ENCODE measurements at regions not wholly inside any gene's neighbourhood (a gene's known extent, or its start where the extent isn't known, plus 50 kb on each side); places are given as distances from the start of the nearest gene placed in this dataset.

- TF ChIP-seq CTCF (IDR thresholded peaks at IDR 0.05): no peak
- ATAC-seq (no peak), DNase-seq (no peak)
- no peaks in the 10 kb centered on the region for H3K4me1 Mint-ChIP-seq
- H3K4me3 ChIP-seq (ENCODE audit: low read length): no peak overlapping the region
- peaks cover 16 to 20% of the 10 kb centered on the region in 2 donors for H3K27me3 Mint-ChIP-seq (ENCODE audit: low read depth in 2 of 2)
- H3K4me1 ChIP-seq (ENCODE audit: control insufficient read depth, insufficient read depth, low read length): no peaks in the 10 kb centered on the region
- no peaks in the 10 kb centered on the region for H3K36me3 Mint-ChIP-seq
- H3K27ac ChIP-seq (ENCODE audit: low read length): no peak overlapping the region
- no peak overlapping the region for H3K27ac Mint-ChIP-seq
- no peaks in the 10 kb centered on the region for H3K9me3 Mint-ChIP-seq
- intact Hi-C loops (cut with micrococcal nuclease): no loop called here
- H3K36me3 ChIP-seq (ENCODE audit: control insufficient read depth, insufficient read depth, low read length): no peaks in the 10 kb centered on the region
- no peaks in the 10 kb centered on the region for H3K27me3 ChIP-seq (ENCODE audit: control insufficient read depth, insufficient read depth, low read length)
- H3K4me3 Mint-ChIP-seq: no peak overlapping the region
- H3K9me3 ChIP-seq (ENCODE audit: control insufficient read depth, insufficient read depth, low read length): no peaks in the 10 kb centered on the region
Observed at GRCh38 chr9:88791105-88791805, 200.0 kb upstream of the S1PR3 start.

GRCh38 chr9:88792502-88792901, 198.8 kb upstream of the S1PR3 start:
- ATAC-seq: no peak
- H3K27me3 Mint-ChIP-seq (ENCODE audit: low read depth in 2 of 2): peaks cover 17 to 19% of the 10 kb centered on the region in 2 donors
- no peaks in the 10 kb centered on the region for H3K4me1 ChIP-seq (ENCODE audit: control insufficient read depth, insufficient read depth, low read length)
- H3K9me3 ChIP-seq (ENCODE audit: control insufficient read depth, insufficient read depth, low read length): no peaks in the 10 kb centered on the region
- no peak overlapping the region for H3K27ac ChIP-seq (ENCODE audit: low read length)
- no peak overlapping the region for H3K4me3 ChIP-seq (ENCODE audit: low read length)
- no peaks in the 10 kb centered on the region for H3K36me3 ChIP-seq (ENCODE audit: control insufficient read depth, insufficient read depth, low read length)
- DNase-seq: no peak
- WGBS (ENCODE audit: insufficient coverage): 76% methylated on average over 3 of the region's 3 CpGs
- H3K27ac Mint-ChIP-seq: no peak overlapping the region
- no peaks in the 10 kb centered on the region for H3K4me1 Mint-ChIP-seq
- no peaks in the 10 kb centered on the region for H3K9me3 Mint-ChIP-seq
- intact Hi-C loops (cut with micrococcal nuclease): no loop called here
- no peaks in the 10 kb centered on the region for H3K36me3 Mint-ChIP-seq
- no peak for TF ChIP-seq CTCF (IDR thresholded peaks at IDR 0.05)
- H3K27me3 ChIP-seq (ENCODE audit: control insufficient read depth, insufficient read depth, low read length): no peaks in the 10 kb centered on the region
- no peak overlapping the region for H3K4me3 Mint-ChIP-seq

- no peaks in the 10 kb centered on the region for H3K4me1 ChIP-seq (ENCODE audit: control insufficient read depth, insufficient read depth, low read length)
- H3K4me1 Mint-ChIP-seq: no peaks in the 10 kb centered on the region
- no peak overlapping the region for H3K27ac Mint-ChIP-seq
- WGBS (ENCODE audit: insufficient coverage): 34% methylated on average over 4 of the region's 5 CpGs
- no peaks in the 10 kb centered on the region for H3K9me3 Mint-ChIP-seq
- H3K9me3 ChIP-seq (ENCODE audit: control insufficient read depth, insufficient read depth, low read length): no peaks in the 10 kb centered on the region
- no peak for TF ChIP-seq CTCF (IDR thresholded peaks at IDR 0.05)
- no peaks in the 10 kb centered on the region for H3K27me3 ChIP-seq (ENCODE audit: control insufficient read depth, insufficient read depth, low read length)
- H3K4me3 ChIP-seq (ENCODE audit: low read length): no peak overlapping the region
- DNase-seq (no peak), ATAC-seq (no peak)
- no peaks in the 10 kb centered on the region for H3K36me3 ChIP-seq (ENCODE audit: control insufficient read depth, insufficient read depth, low read length)
- intact Hi-C loops (cut with micrococcal nuclease): no loop called here
- H3K36me3 Mint-ChIP-seq: no peaks in the 10 kb centered on the region
- H3K27me3 Mint-ChIP-seq (ENCODE audit: low read depth in 2 of 2): peaks cover 8 to 9% of the 10 kb centered on the region in 2 donors
- no peak overlapping the region for H3K27ac ChIP-seq (ENCODE audit: low read length)
- H3K4me3 Mint-ChIP-seq: no peak overlapping the region
Observed at GRCh38 chr9:88794100-88794499, 197.2 kb upstream of the S1PR3 start.

GRCh38 chr9:88796947-88797346, 194.3 kb upstream of the S1PR3 start:
- no peaks in the 10 kb centered on the region for H3K36me3 Mint-ChIP-seq
- H3K27ac ChIP-seq (ENCODE audit: low read length): no peak overlapping the region
- H3K4me1 Mint-ChIP-seq: no peaks in the 10 kb centered on the region
- no peaks in the 10 kb centered on the region for H3K4me1 ChIP-seq (ENCODE audit: control insufficient read depth, insufficient read depth, low read length)
- intact Hi-C loops (cut with micrococcal nuclease): no loop called here
- 100% methylated on average over 2 of the region's 2 CpGs for WGBS (ENCODE audit: insufficient coverage)
- no peaks in the 10 kb centered on the region for H3K9me3 Mint-ChIP-seq
- H3K36me3 ChIP-seq (ENCODE audit: control insufficient read depth, insufficient read depth, low read length): no peaks in the 10 kb centered on the region
- ATAC-seq (no peak), DNase-seq (no peak)
- peaks cover 15 to 23% of the 10 kb centered on the region in 2 donors for H3K27me3 Mint-ChIP-seq (ENCODE audit: low read depth in 2 of 2)
- H3K9me3 ChIP-seq (ENCODE audit: control insufficient read depth, insufficient read depth, low read length): no peaks in the 10 kb centered on the region
- H3K4me3 ChIP-seq (ENCODE audit: low read length): no peak overlapping the region
- no peak overlapping the region for H3K27ac Mint-ChIP-seq
- H3K4me3 Mint-ChIP-seq: no peak overlapping the region
- peaks cover 3% of the 10 kb centered on the region for H3K27me3 ChIP-seq (ENCODE audit: control insufficient read depth, insufficient read depth, low read length)
- TF ChIP-seq CTCF (IDR thresholded peaks at IDR 0.05): no peak
